Gastrocnemius medialis (tissue), 4 donors: ENCODE measurements at regions not wholly inside any gene's neighbourhood (a gene's known extent, or its start where the extent isn't known, plus 50 kb on each side); places are given as distances from the start of the nearest gene placed in this dataset.

Source experiments
- CTCF ChIP-seq, 5 experiments: fragments of 450-650 bp in 3 of 5; fragments of 200-600 bp in 2 of 5; sonication (generic) in 2 of 5; IDR thresholded peaks in 4 of 5; conservative IDR thresholded peaks in 1 of 5; 1 replicate in 4 of 5; 2 replicates in 1 of 5; pipeline ENCODE4 v1.5.1; 2016 to 2019; ENCODE audit warnings: antibody characterized with exemption in 5 of 5, mild to moderate bottlenecking in 3 of 5, moderate library complexity in 3 of 5
- POLR2A ChIP-seq, 2 donors: fragments of 450-650 bp; IDR thresholded peaks; one replicate each; pipeline ENCODE4 v1.6.1; 2017; ENCODE audit warnings: antibody characterized with exemption in 2 of 2, mild to moderate bottlenecking in 2 of 2, moderate library complexity in 2 of 2

GRCh38 chr12:84243686-84244085, 668.9 kb downstream of the SLC6A15 start:
- no peak for TF ChIP-seq CTCF (IDR thresholded peaks at IDR 0.05 in 4 of 5, conservative IDR thresholded peaks at IDR 0.05 in 1 of 5)
- TF ChIP-seq POLR2A (IDR thresholded peaks at IDR 0.05) = no peak
